ENCODE measurements at regions not wholly inside any gene's neighbourhood (a gene's known extent, or its start where the extent isn't known, plus 50 kb on each side); places are given as distances from the start of the nearest gene placed in this dataset.

GRCh38 chr1:118564961-118565703 is 380.1 kb upstream of the SPAG17 start:
- no peak for TF ChIP-seq POLR2A (IDR thresholded peaks at IDR 0.05)
- TF ChIP-seq EP300 (IDR thresholded peaks at IDR 0.05; ENCODE audit: low read depth), result no peak
- no peak for TF ChIP-seq POLR2AphosphoS5 (IDR thresholded peaks at IDR 0.05)
- TF ChIP-seq CTCF (IDR thresholded peaks at IDR 0.05), result no peak
- H3K4me1 ChIP-seq, result no peaks in the 10 kb centered on the region
- in situ Hi-C loops (cut with MboI; ENCODE audit: low pct_ligation_motif_present in 1 of 4, low pct_unique_long_range_greater_than_20kb in 1 of 4, low sequenced_read_pairs in 3 of 4), result no loop called here
- intact Hi-C loops (cut with DNase I; ENCODE audit: low total_unique reads), result no loop called here
- no peaks in the 10 kb centered on the region for H3K36me3 ChIP-seq
- DNase-seq, result no peak
- no peak overlapping the region for H3K27ac ChIP-seq
- no peaks in the 10 kb centered on the region for H3K27me3 ChIP-seq
- H3K9me3 ChIP-seq, result no peaks in the 10 kb centered on the region
- 77 to 100% methylated on average over 2 of the region's 2 CpGs for WGBS, 2 donors (ENCODE audit: low coverage in 1 of 2)
- H3K4me3 ChIP-seq, result no peak overlapping the region

GRCh38 chr1:118563981-118564951 is 379.2 kb upstream of the SPAG17 start:
- H3K9me3 ChIP-seq, result no peaks in the 10 kb centered on the region

GRCh38 chr1:118558933-118559332 is 373.9 kb upstream of the SPAG17 start:
- in situ Hi-C loops (cut with MboI; ENCODE audit: low pct_ligation_motif_present in 1 of 4, low pct_unique_long_range_greater_than_20kb in 1 of 4, low sequenced_read_pairs in 3 of 4), result no loop called here
- no peak for DNase-seq
- intact Hi-C loops (cut with DNase I; ENCODE audit: low total_unique reads), result no loop called here
- Histone ChIP-seq H3K4me1 (no peaks in the 10 kb centered on the region), H3K9me3 (no peaks in the 10 kb centered on the region), H3K36me3 (no peaks in the 10 kb centered on the region), H3K27ac (no peak overlapping the region), H3K4me3 (no peak overlapping the region), H3K27me3 (no peaks in the 10 kb centered on the region)
- TF ChIP-seq POLR2AphosphoS5 (IDR thresholded peaks at IDR 0.05) (no peak), CTCF (IDR thresholded peaks at IDR 0.05) (no peak), EP300 (IDR thresholded peaks at IDR 0.05; ENCODE audit: low read depth) (no peak), POLR2A (IDR thresholded peaks at IDR 0.05) (no peak)
- 71 to 87% methylated on average over 1 to 3 of the region's 3 CpGs for WGBS, 2 donors (ENCODE audit: low coverage in 1 of 2)

More at GRCh38 chr1:118563981-118564951, 379.2 kb upstream of the SPAG17 start:
- in situ Hi-C loops (cut with MboI; ENCODE audit: low pct_ligation_motif_present in 1 of 4, low pct_unique_long_range_greater_than_20kb in 1 of 4, low sequenced_read_pairs in 3 of 4) (no loop called here), intact Hi-C loops (cut with DNase I; ENCODE audit: low total_unique reads) (no loop called here)
- Histone ChIP-seq H3K27me3 (no peaks in the 10 kb centered on the region), H3K4me3 (no peak overlapping the region), H3K27ac (no peak overlapping the region), H3K4me1 (no peaks in the 10 kb centered on the region), H3K36me3 (no peaks in the 10 kb centered on the region)
- 44 to 52% methylated on average over 4 to 6 of the region's 6 CpGs for WGBS, 2 donors (ENCODE audit: low coverage in 1 of 2)
- peak in 1 of 3 donors; percentile 21 for TF ChIP-seq POLR2AphosphoS5 (IDR thresholded peaks at IDR 0.05)
- no peak for TF ChIP-seq POLR2A (IDR thresholded peaks at IDR 0.05)
- TF ChIP-seq EP300 (IDR thresholded peaks at IDR 0.05; ENCODE audit: low read depth), result no peak
- no peak for DNase-seq

- Histone ChIP-seq H3K36me3 (no peaks in the 10 kb centered on the region), H3K27ac (no peak overlapping the region), H3K27me3 (no peaks in the 10 kb centered on the region), H3K4me1 (no peaks in the 10 kb centered on the region), H3K9me3 (no peaks in the 10 kb centered on the region), H3K4me3 (no peak overlapping the region)
- in situ Hi-C loops (cut with MboI; ENCODE audit: low pct_ligation_motif_present in 1 of 4, low pct_unique_long_range_greater_than_20kb in 1 of 4, low sequenced_read_pairs in 3 of 4) (no loop called here), intact Hi-C loops (cut with DNase I; ENCODE audit: low total_unique reads) (no loop called here)
- DNase-seq, result no peak
- no peak for TF ChIP-seq POLR2A (IDR thresholded peaks at IDR 0.05)
- no peak for TF ChIP-seq POLR2AphosphoS5 (IDR thresholded peaks at IDR 0.05)
- no peak for TF ChIP-seq CTCF (IDR thresholded peaks at IDR 0.05)
- no peak for TF ChIP-seq EP300 (IDR thresholded peaks at IDR 0.05; ENCODE audit: low read depth)
- 37 to 41% methylated on average over 2 of the region's 2 CpGs for WGBS, 2 donors (ENCODE audit: low coverage in 1 of 2)
These were observed 371.9 kb upstream of the SPAG17 start for GRCh38 chr1:118556936-118557335.

Measured in transverse colon (tissue), 4 donors.